ENCODE measurements at regions not wholly inside any gene's neighbourhood (a gene's known extent, or its start where the extent isn't known, plus 50 kb on each side); places are given as distances from the start of the nearest gene placed in this dataset.

- POLR2A ChIA-PET: no interaction called here
- no peak overlapping the region for H3K4me3 Mint-ChIP-seq
- CTCF ChIA-PET: no interaction called here
- H3K27me3 Mint-ChIP-seq: peaks cover 6% of the 10 kb centered on the region
- ATAC-seq (ENCODE audit: low read depth) (no peak), DNase-seq (no peak)
- intact Hi-C loops (cut with micrococcal nuclease): no loop called here
- no peak for TF ChIP-seq CTCF (IDR thresholded peaks at IDR 0.05)
- H3K27ac Mint-ChIP-seq: no peak overlapping the region
- peaks cover 8% of the 10 kb centered on the region for H3K9me3 Mint-ChIP-seq
- H3K4me1 Mint-ChIP-seq: no peaks in the 10 kb centered on the region
- no peaks in the 10 kb centered on the region for H3K36me3 Mint-ChIP-seq (ENCODE audit: low read depth)
Measured at GRCh38 chr18:51603111-51603510, 405.6 kb upstream of the MEX3C start.

DNA sequence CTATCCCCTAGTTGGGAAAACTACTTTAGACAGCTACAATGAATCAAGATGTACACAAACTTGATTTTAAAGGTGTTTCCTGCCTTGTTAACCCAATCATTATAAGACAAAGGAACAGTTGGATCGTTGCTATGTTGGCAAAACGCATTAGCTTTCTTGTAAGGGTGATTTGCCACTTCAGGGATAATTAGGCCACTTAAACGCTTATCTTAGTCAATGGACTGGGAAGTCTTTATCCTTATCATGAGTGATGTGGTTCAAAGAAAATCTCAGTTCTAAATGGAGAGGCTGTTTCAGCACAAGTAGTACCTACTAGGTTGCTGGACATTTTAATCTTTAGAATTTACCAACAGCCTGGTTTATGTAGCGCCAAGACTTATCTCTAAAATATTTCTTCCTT is 406.1 kb upstream of the MEX3C start:
- Mint-ChIP-seq H3K36me3 (ENCODE audit: low read depth) (no peaks in the 10 kb centered on the region), H3K4me3 (no peak overlapping the region), H3K9me3 (peaks cover 5% of the 10 kb centered on the region), H3K27me3 (peaks cover 6% of the 10 kb centered on the region), H3K4me1 (no peaks in the 10 kb centered on the region), H3K27ac (no peak overlapping the region)
- ChIA-PET POLR2A (no interaction called here), CTCF (no interaction called here)
- no peak for DNase-seq
- ATAC-seq (ENCODE audit: low read depth): no peak
- no peak for TF ChIP-seq CTCF (IDR thresholded peaks at IDR 0.05)
- intact Hi-C loops (cut with micrococcal nuclease): no loop called here

GRCh38 chr18:51610481-51610880 is 413.0 kb upstream of the MEX3C start:
- H3K36me3 Mint-ChIP-seq (ENCODE audit: low read depth): no peaks in the 10 kb centered on the region
- no peak overlapping the region for H3K4me3 Mint-ChIP-seq
- intact Hi-C loops (cut with micrococcal nuclease): no loop called here
- no peak for ATAC-seq (ENCODE audit: low read depth)
- H3K27me3 Mint-ChIP-seq: peaks cover 11% of the 10 kb centered on the region
- no peak for TF ChIP-seq CTCF (IDR thresholded peaks at IDR 0.05)
- H3K4me1 Mint-ChIP-seq: no peaks in the 10 kb centered on the region
- no peak for DNase-seq
- no peak overlapping the region for H3K27ac Mint-ChIP-seq
- ChIA-PET POLR2A (no interaction called here), CTCF (no interaction called here)
- H3K9me3 Mint-ChIP-seq: no peaks in the 10 kb centered on the region

DNA sequence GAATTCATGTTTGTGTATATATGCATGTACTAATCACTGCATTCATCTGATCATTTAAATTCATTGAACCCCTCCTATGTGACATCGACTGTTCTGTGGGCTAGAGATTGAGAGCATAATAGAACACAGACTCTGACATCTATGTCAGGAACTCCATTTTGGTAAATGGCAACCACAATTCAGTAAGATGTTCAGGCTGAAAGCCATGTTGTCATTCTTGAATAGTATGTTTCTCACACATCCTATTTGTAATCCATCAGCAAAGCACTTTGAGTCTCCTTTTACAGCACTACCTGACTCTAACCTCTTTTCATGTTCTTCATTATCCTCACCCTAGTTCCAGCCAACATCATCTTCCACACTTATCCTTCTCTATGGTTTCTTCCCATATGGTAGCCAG is 413.8 kb upstream of the MEX3C start:
- ChIA-PET POLR2A (no interaction called here), CTCF (no interaction called here)
- Mint-ChIP-seq H3K36me3 (ENCODE audit: low read depth) (no peaks in the 10 kb centered on the region), H3K27ac (no peak overlapping the region), H3K9me3 (no peaks in the 10 kb centered on the region), H3K4me1 (no peaks in the 10 kb centered on the region), H3K4me3 (no peak overlapping the region), H3K27me3 (peaks cover 13% of the 10 kb centered on the region)
- ATAC-seq (ENCODE audit: low read depth) (no peak), DNase-seq (no peak)
- intact Hi-C loops (cut with micrococcal nuclease): no loop called here
- TF ChIP-seq CTCF (IDR thresholded peaks at IDR 0.05): no peak

DNA sequence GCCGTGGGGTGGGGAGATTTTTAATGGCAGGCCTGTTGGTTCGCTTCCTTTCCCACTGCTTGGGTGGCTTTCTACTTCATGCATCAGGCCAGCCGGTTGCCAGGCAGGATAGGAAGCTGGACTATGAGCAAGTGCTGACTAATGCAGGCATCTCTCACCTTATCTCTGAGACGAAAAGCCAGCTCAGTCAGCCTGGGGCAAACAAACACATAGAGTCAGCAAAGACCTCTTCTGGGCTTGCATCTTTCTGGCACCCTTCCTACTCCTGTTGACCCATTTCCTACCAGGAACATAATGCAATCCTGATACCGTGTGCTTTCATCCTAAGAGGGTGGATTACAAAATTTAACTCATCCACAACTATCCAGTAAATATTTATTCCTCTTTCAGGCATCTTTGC is 416.6 kb upstream of the MEX3C start:
- no peak for TF ChIP-seq CTCF (IDR thresholded peaks at IDR 0.05)
- no peaks in the 10 kb centered on the region for H3K36me3 Mint-ChIP-seq (ENCODE audit: low read depth)
- CTCF ChIA-PET: no interaction called here
- H3K27me3 Mint-ChIP-seq: peaks cover 10% of the 10 kb centered on the region
- DNase-seq (no peak), ATAC-seq (ENCODE audit: low read depth) (no peak)
- no peaks in the 10 kb centered on the region for H3K9me3 Mint-ChIP-seq
- H3K27ac Mint-ChIP-seq: no peak overlapping the region
- H3K4me3 Mint-ChIP-seq: no peak overlapping the region
- POLR2A ChIA-PET: no interaction called here
- no peaks in the 10 kb centered on the region for H3K4me1 Mint-ChIP-seq
- intact Hi-C loops (cut with micrococcal nuclease): no loop called here

Data from activated B cell treated with CpG ODN at 0.5 μM for 24 hours (primary cell).